Stomach (tissue), 4 donors: ENCODE measurements at regions not wholly inside any gene's neighbourhood (a gene's known extent, or its start where the extent isn't known, plus 50 kb on each side); places are given as distances from the start of the nearest gene placed in this dataset.

Experiments used
- EP300 ChIP-seq: sonication (generic); formaldehyde crosslinking; IDR thresholded peaks from one replicate; pipeline ENCODE4 v1.6.1; 2017; ENCODE audit warnings: antibody characterized with exemption
- POLR2A ChIP-seq, 4 donors: fragments of 450-650 bp; IDR thresholded peaks; one replicate each; pipeline ENCODE4 v1.6.1; 2016; ENCODE audit warnings: antibody characterized with exemption in 4 of 4, control low read depth in 2 of 4, mild to moderate bottlenecking in 1 of 4, moderate library complexity in 1 of 4
- POLR2AphosphoS5 ChIP-seq, 3 donors: sonication (generic); formaldehyde crosslinking; IDR thresholded peaks; one replicate each; pipeline ENCODE4 v1.6.1; 2016; ENCODE audit warnings: antibody characterized with exemption in 3 of 3
- TF ChIP-seq, protein P1 (sequence below), 7 experiments: fragments of 450-650 bp in 4 of 7; fragments of 200-600 bp in 3 of 7; sonication (generic) in 3 of 7; IDR thresholded peaks; one replicate each; pipeline ENCODE4 v1.5.1; 2016 to 2019; ENCODE audit warnings: antibody characterized with exemption in 7 of 7, control low read depth in 2 of 7, mild to moderate bottlenecking in 1 of 7

DNA sequence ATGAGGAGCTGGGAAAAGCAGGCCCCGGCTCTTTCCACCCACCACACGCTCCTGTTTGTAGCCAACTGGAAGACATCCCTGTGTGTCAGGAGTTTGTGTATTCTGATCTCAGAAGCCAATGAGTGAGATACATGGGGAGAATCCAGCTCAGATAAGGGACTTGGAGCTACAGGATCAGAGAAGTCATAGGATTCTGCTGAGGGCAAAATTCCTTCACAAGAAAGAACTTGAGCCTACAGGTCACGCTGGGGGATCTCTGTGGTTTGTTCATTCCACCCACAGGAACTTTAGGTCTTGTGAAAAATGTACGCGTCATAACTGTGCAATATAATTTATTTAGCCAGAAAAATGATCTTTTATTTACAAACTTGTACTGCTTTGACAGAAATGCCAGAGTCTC lies 80.1 kb upstream of the SMIM21 start:
- TF ChIP-seq, protein P1, sequence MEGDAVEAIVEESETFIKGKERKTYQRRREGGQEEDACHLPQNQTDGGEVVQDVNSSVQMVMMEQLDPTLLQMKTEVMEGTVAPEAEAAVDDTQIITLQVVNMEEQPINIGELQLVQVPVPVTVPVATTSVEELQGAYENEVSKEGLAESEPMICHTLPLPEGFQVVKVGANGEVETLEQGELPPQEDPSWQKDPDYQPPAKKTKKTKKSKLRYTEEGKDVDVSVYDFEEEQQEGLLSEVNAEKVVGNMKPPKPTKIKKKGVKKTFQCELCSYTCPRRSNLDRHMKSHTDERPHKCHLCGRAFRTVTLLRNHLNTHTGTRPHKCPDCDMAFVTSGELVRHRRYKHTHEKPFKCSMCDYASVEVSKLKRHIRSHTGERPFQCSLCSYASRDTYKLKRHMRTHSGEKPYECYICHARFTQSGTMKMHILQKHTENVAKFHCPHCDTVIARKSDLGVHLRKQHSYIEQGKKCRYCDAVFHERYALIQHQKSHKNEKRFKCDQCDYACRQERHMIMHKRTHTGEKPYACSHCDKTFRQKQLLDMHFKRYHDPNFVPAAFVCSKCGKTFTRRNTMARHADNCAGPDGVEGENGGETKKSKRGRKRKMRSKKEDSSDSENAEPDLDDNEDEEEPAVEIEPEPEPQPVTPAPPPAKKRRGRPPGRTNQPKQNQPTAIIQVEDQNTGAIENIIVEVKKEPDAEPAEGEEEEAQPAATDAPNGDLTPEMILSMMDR (IDR thresholded peaks at IDR 0.05), result no peak
- TF ChIP-seq EP300 (no peak), POLR2A (IDR thresholded peaks at IDR 0.05) (no peak), POLR2AphosphoS5 (IDR thresholded peaks at IDR 0.05) (no peak)
